Endothelial cell of umbilical vein (primary cell): ENCODE measurements at regions not wholly inside any gene's neighbourhood (a gene's known extent, or its start where the extent isn't known, plus 50 kb on each side); places are given as distances from the start of the nearest gene placed in this dataset.

ENCODE experiments used
- BruUV-seq: library from RNA; stranded (reverse); fragments of 400-500 nt; replicated peaks from 2 replicates; lab custom pipeline; 2021; lab: Mats Ljungman, UMichigan
- CTCF ChIA-PET: fragments of 300-600, 350-600 bp; sonication (Branson Sonifier 250); formaldehyde crosslinking; loops from one replicate; lab custom pipeline; 2021; ENCODE audit warnings: antibody characterized with exemption, inconsistent platforms; lab: Charles Lee
- POLR2A ChIA-PET: fragments of 300-600, 350-600 bp; sonication (Branson Sonifier 250); formaldehyde crosslinking; loops from one replicate; lab custom pipeline; 2021; ENCODE audit warnings: antibody characterized with exemption, inconsistent platforms; lab: Charles Lee
- DNase-seq: peaks from one replicate; pipeline ENCODE4 v3.0.0-alpha.2; 2011; ENCODE audit warnings: low read depth, low spot score
- FAIRE-seq: peaks from 2 replicates; lab custom pipeline; 2011; peaks lifted over from hg19 to GRCh38; lab: Jason Lieb, UNC
- H2AFZ ChIP-seq: 2 replicates; pipeline ENCODE4 v1.6.0; 2012; ENCODE audit warnings: low read depth, low read length, control low read depth, inconsistent platforms
- H3K27ac ChIP-seq: 2 replicates; pipeline ENCODE4 v1.5.1; 2011; ENCODE audit warnings: low read depth, mild to moderate bottlenecking, control low read depth, low read length, moderate library complexity; ENCODE audit not compliant: insufficient read depth
- H3K27me3 ChIP-seq, 2 experiments: 2 replicates each; pipeline versions ENCODE4 v1.6.0 to v1.6.1; 2011; ENCODE audit warnings: low read length in 2 of 2, mixed read lengths in 1 of 2; ENCODE audit not compliant: control insufficient read depth in 2 of 2, insufficient read depth in 2 of 2
- H3K36me3 ChIP-seq, 2 experiments: 2 replicates in 1 of 2; 3 replicates in 1 of 2; pipeline ENCODE4 v1.5.1; 2011; ENCODE audit warnings: low read length in 2 of 2, mild to moderate bottlenecking in 1 of 2, moderate library complexity in 1 of 2; ENCODE audit not compliant: control insufficient read depth in 2 of 2, insufficient read depth in 2 of 2; ENCODE audit errors: extremely low read depth in 1 of 2
- H3K4me1 ChIP-seq: 3 replicates; pipeline ENCODE4 v1.5.1; 2011; ENCODE audit warnings: mild to moderate bottlenecking, low read length; ENCODE audit not compliant: control insufficient read depth, insufficient read depth; ENCODE audit errors: extremely low read depth
- H3K4me2 ChIP-seq: 2 replicates; pipeline ENCODE4 v1.6.1; 2011; ENCODE audit warnings: low read length, control low read depth, mixed read lengths; ENCODE audit not compliant: insufficient read depth
- H3K4me3 ChIP-seq, 3 experiments: fragments of 200-600 bp in 1 of 3; sonication (generic), shearing (Covaris generic) in 1 of 3; replicated peaks in 1 of 3; 2 replicates each; pipeline ENCODE4 v1.5.1; 2011 to 2016; ENCODE audit warnings: control low read depth in 3 of 3, low read length in 3 of 3, mild to moderate bottlenecking in 2 of 3, inconsistent platforms in 1 of 3, low read depth in 1 of 3, moderate library complexity in 1 of 3; ENCODE audit not compliant: insufficient read depth in 1 of 3
- H3K79me2 ChIP-seq: 2 replicates; pipeline ENCODE4 v1.6.0; 2012; ENCODE audit warnings: low read length, inconsistent platforms; ENCODE audit not compliant: control insufficient read depth, insufficient read depth
- H3K9ac ChIP-seq: replicated peaks from 2 replicates; pipeline ENCODE3; 2011; ENCODE audit warnings: low read length, control low read depth; ENCODE audit not compliant: insufficient read depth; ENCODE audit errors: extremely low read depth
- H3K9me1 ChIP-seq: replicated peaks from 3 replicates; pipeline ENCODE4 v1.6.0; 2011; ENCODE audit warnings: mild to moderate bottlenecking, low read length; ENCODE audit not compliant: control insufficient read depth, insufficient read depth; ENCODE audit errors: extremely low read depth
- H3K9me3 ChIP-seq: replicated peaks from 2 replicates; pipeline ENCODE4 v1.5.1; 2012; ENCODE audit warnings: low read length, inconsistent platforms; ENCODE audit not compliant: control insufficient read depth, insufficient read depth
- H4K20me1 ChIP-seq: replicated peaks from 2 replicates; pipeline ENCODE3; 2011; ENCODE audit warnings: mild to moderate bottlenecking, low read length; ENCODE audit not compliant: control insufficient read depth, insufficient read depth; ENCODE audit errors: extremely low read depth
- EZH2 ChIP-seq: IDR thresholded peaks from 2 replicates; pipeline ENCODE4 v1.6.1; 2012; ENCODE audit warnings: borderline replicate concordance, low read depth, mild to moderate bottlenecking, moderate library complexity, low read length, inconsistent platforms; ENCODE audit not compliant: severe bottlenecking
- FOS ChIP-seq: IDR thresholded peaks from 2 replicates; pipeline ENCODE4 v1.6.1; 2011; ENCODE audit warnings: mild to moderate bottlenecking, low read length, moderate library complexity, borderline replicate concordance; ENCODE audit not compliant: insufficient read depth
- GATA2 ChIP-seq: IDR thresholded peaks from 2 replicates; pipeline ENCODE4 v1.7.0; 2011; ENCODE audit warnings: low read depth, mild to moderate bottlenecking, moderate library complexity, mixed read lengths, low read length; ENCODE audit not compliant: insufficient read length, insufficient read depth
- JUN ChIP-seq: IDR thresholded peaks from 2 replicates; pipeline ENCODE4 v1.6.1; 2011; ENCODE audit warnings: borderline replicate concordance, low read depth; ENCODE audit not compliant: insufficient read length, insufficient read depth
- MAX ChIP-seq: IDR thresholded peaks from 2 replicates; pipeline ENCODE4 v1.6.1; 2011; ENCODE audit not compliant: insufficient read depth, insufficient read length
- MYC ChIP-seq: IDR thresholded peaks from one replicate; pipeline ENCODE4 v1.6.1; 2011; ENCODE audit warnings: mild to moderate bottlenecking, low read depth, low read length
- POLR2A ChIP-seq: IDR thresholded peaks from 2 replicates; pipeline ENCODE4 v1.6.1; 2012; ENCODE audit warnings: low read depth, mild to moderate bottlenecking, control low read depth, low read length
- POLR2AphosphoS5 ChIP-seq: IDR thresholded peaks from 2 replicates; pipeline ENCODE4 v1.6.1; 2012; ENCODE audit warnings: low read depth, mild to moderate bottlenecking, control low read depth, low read length, moderate library complexity; ENCODE audit not compliant: insufficient read depth
- dilution Hi-C: fragments of 300-500 bp; cut with MboI; formaldehyde crosslinking; loops from one replicate; pipeline ENCODE4 v1.15.0; 2019; ENCODE audit warnings: low sequenced_read_pairs; ENCODE audit not compliant: extremely low pct_ligation_motif_present
- intact Hi-C: fragments of 100-400 bp; cut with micrococcal nuclease; formaldehyde crosslinking; loops from one replicate; pipeline ENCODE4 v1.10.0; 2022
- TF ChIP-seq, protein P1 (sequence below), 2 donors: IDR thresholded peaks; 1 replicate in 1 of 2; 2 replicates in 1 of 2; pipeline ENCODE4 v1.5.1; 2011; ENCODE audit warnings: low read length in 2 of 2, mild to moderate bottlenecking in 2 of 2, moderate library complexity in 2 of 2, control low read depth in 1 of 2, inconsistent platforms in 1 of 2, low read depth in 1 of 2; ENCODE audit not compliant: insufficient read depth in 1 of 2; ENCODE audit errors: extremely low read depth in 1 of 2

DNA sequence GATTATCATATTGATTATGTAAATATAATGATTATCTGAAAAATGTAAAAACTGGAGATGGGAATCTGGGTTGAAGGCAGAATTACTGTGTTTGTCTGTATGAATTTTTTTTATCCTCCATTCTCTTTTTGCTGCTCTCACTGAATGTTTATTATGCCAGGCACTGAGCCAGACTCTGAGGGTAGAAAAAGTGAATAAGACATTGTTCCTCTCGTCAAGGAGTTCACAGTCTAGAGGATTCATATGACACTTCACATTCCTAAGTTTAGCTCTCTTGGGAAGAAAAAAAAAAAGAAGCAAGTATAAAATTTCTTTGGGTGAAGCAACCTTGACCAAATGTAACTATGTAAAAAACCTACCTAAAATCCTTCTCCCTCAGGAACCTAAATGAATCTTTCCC, 120.9 kb upstream of the LMO3 start:
- BruUV-seq = no TSS peak
- POLR2A ChIA-PET = no interaction called here

More for the DNA sequence above, 120.9 kb upstream of the LMO3 start:
- H3K36me3 ChIP-seq = no peaks in the 10 kb centered on the region
- no peak overlapping the region for H3K4me3 ChIP-seq
- H3K79me2 ChIP-seq = no peaks in the 10 kb centered on the region
- H3K27me3 ChIP-seq = no peaks in the 10 kb centered on the region
- DNase-seq (no peak), FAIRE-seq (no peak)
- H4K20me1 ChIP-seq = no peaks in the 10 kb centered on the region
- H3K4me2 ChIP-seq = no peak overlapping the region
- no peaks in the 10 kb centered on the region for H3K4me1 ChIP-seq
- TF ChIP-seq EZH2 = no peak
- no peak for TF ChIP-seq POLR2AphosphoS5
- no peak for TF ChIP-seq MAX
- no peak for TF ChIP-seq FOS
- TF ChIP-seq JUN = no peak
- TF ChIP-seq, protein P1, sequence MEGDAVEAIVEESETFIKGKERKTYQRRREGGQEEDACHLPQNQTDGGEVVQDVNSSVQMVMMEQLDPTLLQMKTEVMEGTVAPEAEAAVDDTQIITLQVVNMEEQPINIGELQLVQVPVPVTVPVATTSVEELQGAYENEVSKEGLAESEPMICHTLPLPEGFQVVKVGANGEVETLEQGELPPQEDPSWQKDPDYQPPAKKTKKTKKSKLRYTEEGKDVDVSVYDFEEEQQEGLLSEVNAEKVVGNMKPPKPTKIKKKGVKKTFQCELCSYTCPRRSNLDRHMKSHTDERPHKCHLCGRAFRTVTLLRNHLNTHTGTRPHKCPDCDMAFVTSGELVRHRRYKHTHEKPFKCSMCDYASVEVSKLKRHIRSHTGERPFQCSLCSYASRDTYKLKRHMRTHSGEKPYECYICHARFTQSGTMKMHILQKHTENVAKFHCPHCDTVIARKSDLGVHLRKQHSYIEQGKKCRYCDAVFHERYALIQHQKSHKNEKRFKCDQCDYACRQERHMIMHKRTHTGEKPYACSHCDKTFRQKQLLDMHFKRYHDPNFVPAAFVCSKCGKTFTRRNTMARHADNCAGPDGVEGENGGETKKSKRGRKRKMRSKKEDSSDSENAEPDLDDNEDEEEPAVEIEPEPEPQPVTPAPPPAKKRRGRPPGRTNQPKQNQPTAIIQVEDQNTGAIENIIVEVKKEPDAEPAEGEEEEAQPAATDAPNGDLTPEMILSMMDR (IDR thresholded peaks at IDR 0.05; ENCODE audit: extremely low read depth in 1 of 2, insufficient read depth in 1 of 2, low read depth in 1 of 2, low read length in 2 of 2) = no peak
- no peak for TF ChIP-seq POLR2A
- TF ChIP-seq GATA2 = no peak
- no peak for TF ChIP-seq MYC
- CTCF ChIA-PET = no interaction called here
- H3K9ac ChIP-seq = no peak overlapping the region
- H3K27ac ChIP-seq = no peak overlapping the region
- H3K9me3 ChIP-seq = peaks cover 8% of the 10 kb centered on the region
- dilution Hi-C loops (no loop called here), intact Hi-C loops (no loop called here)
- no peak overlapping the region for H2AFZ ChIP-seq
- H3K9me1 ChIP-seq = no peaks in the 10 kb centered on the region
